Stromal cell of bone marrow (primary cell): ENCODE measurements at regions not wholly inside any gene's neighbourhood (a gene's known extent, or its start where the extent isn't known, plus 50 kb on each side); places are given as distances from the start of the nearest gene placed in this dataset.

Experiments
- DNase-seq: peaks from one replicate; pipeline ENCODE4 v3.0.0-alpha.2; 2012; ENCODE audit warnings: low read depth

GRCh38 chr15:39125226-39125625 is 455.7 kb upstream of the THBS1 start:
- no peak for DNase-seq

GRCh38 chr15:39125904-39126303 is 455.0 kb upstream of the THBS1 start:
- no peak for DNase-seq

GRCh38 chr15:39127151-39127790 is 453.6 kb upstream of the THBS1 start:
- no peak for DNase-seq

GRCh38 chr15:39127925-39128617 is 452.8 kb upstream of the THBS1 start:
- DNase-seq: peak; percentile 74

- no peak for DNase-seq
These were observed 452.1 kb upstream of the THBS1 start for GRCh38 chr15:39128746-39129145.

- DNase-seq: no peak
These were observed 450.1 kb upstream of the THBS1 start for GRCh38 chr15:39130556-39131379.

GRCh38 chr15:39131609-39132008 is 449.3 kb upstream of the THBS1 start:
- no peak for DNase-seq

- DNase-seq: no peak
These were observed 448.8 kb upstream of the THBS1 start for GRCh38 chr15:39132070-39132469.

GRCh38 chr15:39132954-39133600 is 447.8 kb upstream of the THBS1 start:
- peak; percentile 82 for DNase-seq

GRCh38 chr15:39134282-39134681 is 446.6 kb upstream of the THBS1 start:
- no peak for DNase-seq

GRCh38 chr15:39135989-39136388 is 444.9 kb upstream of the THBS1 start:
- DNase-seq: peak; percentile 92

GRCh38 chr15:39139431-39140059 is 441.3 kb upstream of the THBS1 start:
- no peak for DNase-seq

- peak; percentile 63 for DNase-seq
These were observed 440.7 kb upstream of the THBS1 start for GRCh38 chr15:39140060-39140604.

GRCh38 chr15:39142500-39142899 is 438.4 kb upstream of the THBS1 start:
- no peak for DNase-seq

GRCh38 chr15:39143479-39143878 is 437.4 kb upstream of the THBS1 start:
- DNase-seq: no peak

- DNase-seq: no peak
These were observed 436.8 kb upstream of the THBS1 start for GRCh38 chr15:39144051-39144450.

- no peak for DNase-seq
These were observed 436.0 kb upstream of the THBS1 start for GRCh38 chr15:39144613-39145499.

GRCh38 chr15:39145854-39146625 is 434.8 kb upstream of the THBS1 start:
- DNase-seq: no peak

- DNase-seq: no peak
These were observed 431.2 kb upstream of the THBS1 start for GRCh38 chr15:39149636-39150150.

- DNase-seq: no peak
These were observed 429.3 kb upstream of the THBS1 start for GRCh38 chr15:39151545-39151944.
